ENCODE measurements at regions not wholly inside any gene's neighbourhood (a gene's known extent, or its start where the extent isn't known, plus 50 kb on each side); places are given as distances from the start of the nearest gene placed in this dataset.

- POLR2A ChIA-PET, result no interaction called here
- CTCF ChIA-PET, result interaction anchor here (2.2 kb wide), 1 partner anchor 9 kb away, joined by 12 read pairs; no protein-coding TSS in a partner anchor
- WGBS (ENCODE audit: insufficient coverage), result 83% methylated on average over 1 of the region's 3 CpGs
Observed at GRCh38 chr14:30223966-30224365, 296.3 kb upstream of the PRKD1 start.

GRCh38 chr14:30225176-30225575 is 297.5 kb upstream of the PRKD1 start:
- DNase-seq, result no peak
- H3K4me3 ChIP-seq (ENCODE audit: control insufficient read depth in 1 of 7, extremely low read depth in 1 of 7, insufficient read depth in 4 of 7, low read depth in 2 of 7, low read length in 6 of 7), result no peak overlapping the region
- POLR2A ChIA-PET, result no interaction called here
- no peaks in the 10 kb centered on the region for H3K4me1 ChIP-seq (ENCODE audit: control extremely low read depth in 1 of 4, control insufficient read depth in 4 of 4, insufficient read depth in 4 of 4, low read length in 3 of 4)
- no peak overlapping the region for H3K27ac ChIP-seq (ENCODE audit: insufficient read depth in 1 of 2, low read depth in 1 of 2, low read length in 2 of 2, poor library complexity in 1 of 2, severe bottlenecking in 2 of 2)
- no peaks in the 10 kb centered on the region for H3K9me3 ChIP-seq (ENCODE audit: control extremely low read depth in 1 of 5, control insufficient read depth in 4 of 5, insufficient read depth in 2 of 5, low read depth in 1 of 5, low read length in 4 of 5)
- peaks cover 0 to 1% (median 0%) of the 10 kb centered on the region in 5 experiments for H3K27me3 ChIP-seq (replicated peaks in 2 of 5; ENCODE audit: control insufficient read depth in 4 of 5, insufficient read depth in 5 of 5, low read length in 4 of 5)
- WGBS (ENCODE audit: insufficient coverage), result 100% methylated on average over 1 of the region's 1 CpG
- H3K36me3 ChIP-seq (ENCODE audit: control insufficient read depth in 4 of 4, insufficient read depth in 4 of 4, low read length in 3 of 4), result no peaks in the 10 kb centered on the region
- CTCF ChIA-PET, result interaction anchor here (0.6 to 1.4 kb wide), 2 partner anchors 11 to 38 kb away, joined by 3 to 5 read pairs; no protein-coding TSS in a partner anchor

More at GRCh38 chr14:30223966-30224365, 296.3 kb upstream of the PRKD1 start:
- Histone ChIP-seq H3K27ac (ENCODE audit: insufficient read depth in 1 of 2, low read depth in 1 of 2, low read length in 2 of 2, poor library complexity in 1 of 2, severe bottlenecking in 2 of 2) (no peak overlapping the region), H3K27me3 (replicated peaks in 2 of 5; ENCODE audit: control insufficient read depth in 4 of 5, insufficient read depth in 5 of 5, low read length in 4 of 5) (peaks cover 0 to 1% (median 0%) of the 10 kb centered on the region in 5 experiments), H3K4me1 (ENCODE audit: control extremely low read depth in 1 of 4, control insufficient read depth in 4 of 4, insufficient read depth in 4 of 4, low read length in 3 of 4) (no peaks in the 10 kb centered on the region), H3K9me3 (ENCODE audit: control extremely low read depth in 1 of 5, control insufficient read depth in 4 of 5, insufficient read depth in 2 of 5, low read depth in 1 of 5, low read length in 4 of 5) (no peaks in the 10 kb centered on the region), H3K4me3 (ENCODE audit: control insufficient read depth in 1 of 7, extremely low read depth in 1 of 7, insufficient read depth in 4 of 7, low read depth in 2 of 7, low read length in 6 of 7) (no peak overlapping the region), H3K36me3 (ENCODE audit: control insufficient read depth in 4 of 4, insufficient read depth in 4 of 4, low read length in 3 of 4) (no peaks in the 10 kb centered on the region)
- no peak for DNase-seq

- no peaks in the 10 kb centered on the region for H3K9me3 ChIP-seq (ENCODE audit: control extremely low read depth in 1 of 5, control insufficient read depth in 4 of 5, insufficient read depth in 2 of 5, low read depth in 1 of 5, low read length in 4 of 5)
- no peak overlapping the region for H3K4me3 ChIP-seq (ENCODE audit: control insufficient read depth in 1 of 7, extremely low read depth in 1 of 7, insufficient read depth in 4 of 7, low read depth in 2 of 7, low read length in 6 of 7)
- H3K27ac ChIP-seq (ENCODE audit: insufficient read depth in 1 of 2, low read depth in 1 of 2, low read length in 2 of 2, poor library complexity in 1 of 2, severe bottlenecking in 2 of 2), result no peak overlapping the region
- CTCF ChIA-PET, result interaction anchor here (0.5 kb wide), 1 partner anchor 218 kb away, joined by 3 read pairs; no protein-coding TSS in a partner anchor
- POLR2A ChIA-PET, result no interaction called here
- H3K4me1 ChIP-seq (ENCODE audit: control extremely low read depth in 1 of 4, control insufficient read depth in 4 of 4, insufficient read depth in 4 of 4, low read length in 3 of 4), result no peaks in the 10 kb centered on the region
- H3K27me3 ChIP-seq (replicated peaks in 2 of 5; ENCODE audit: control insufficient read depth in 4 of 5, insufficient read depth in 5 of 5, low read length in 4 of 5), result no peaks in the 10 kb centered on the region
- no peak for DNase-seq
- WGBS (ENCODE audit: insufficient coverage), result 100% methylated on average over 3 of the region's 3 CpGs
- H3K36me3 ChIP-seq (ENCODE audit: control insufficient read depth in 4 of 4, insufficient read depth in 4 of 4, low read length in 3 of 4), result no peaks in the 10 kb centered on the region
Observed at GRCh38 chr14:30227436-30227835, 299.8 kb upstream of the PRKD1 start.

- CTCF ChIA-PET, result interaction anchor here (0.5 kb wide), 1 partner anchor 217 kb away, joined by 3 read pairs; no protein-coding TSS in a partner anchor
- POLR2A ChIA-PET, result no interaction called here
- no peak for DNase-seq
- H3K36me3 ChIP-seq (ENCODE audit: control insufficient read depth in 4 of 4, insufficient read depth in 4 of 4, low read length in 3 of 4), result no peaks in the 10 kb centered on the region
- H3K4me1 ChIP-seq (ENCODE audit: control extremely low read depth in 1 of 4, control insufficient read depth in 4 of 4, insufficient read depth in 4 of 4, low read length in 3 of 4), result no peaks in the 10 kb centered on the region
- H3K27ac ChIP-seq (ENCODE audit: insufficient read depth in 1 of 2, low read depth in 1 of 2, low read length in 2 of 2, poor library complexity in 1 of 2, severe bottlenecking in 2 of 2), result no peak overlapping the region
- WGBS (ENCODE audit: insufficient coverage), result 0% methylated on average over 1 of the region's 2 CpGs
- no peaks in the 10 kb centered on the region for H3K27me3 ChIP-seq (replicated peaks in 2 of 5; ENCODE audit: control insufficient read depth in 4 of 5, insufficient read depth in 5 of 5, low read length in 4 of 5)
- H3K9me3 ChIP-seq (ENCODE audit: control extremely low read depth in 1 of 5, control insufficient read depth in 4 of 5, insufficient read depth in 2 of 5, low read depth in 1 of 5, low read length in 4 of 5), result no peaks in the 10 kb centered on the region
- no peak overlapping the region for H3K4me3 ChIP-seq (ENCODE audit: control insufficient read depth in 1 of 7, extremely low read depth in 1 of 7, insufficient read depth in 4 of 7, low read depth in 2 of 7, low read length in 6 of 7)
Observed at GRCh38 chr14:30227876-30228275, 300.2 kb upstream of the PRKD1 start.

- CTCF ChIA-PET, result no interaction called here
- no CpG with 5 or more reads among the region's 3 CpGs for WGBS (ENCODE audit: insufficient coverage)
Observed at GRCh38 chr14:30230719-30231118, 303.1 kb upstream of the PRKD1 start.

GRCh38 chr14:30234966-30235365 is 307.3 kb upstream of the PRKD1 start:
- CTCF ChIA-PET, result interaction anchor here (0.6 to 1.3 kb wide), 2 partner anchors 20 to 687 kb away, joined by 3 to 4 read pairs; no protein-coding TSS in a partner anchor
- no peaks in the 10 kb centered on the region for H3K4me1 ChIP-seq (ENCODE audit: control extremely low read depth in 1 of 4, control insufficient read depth in 4 of 4, insufficient read depth in 4 of 4, low read length in 3 of 4)
- no peaks in the 10 kb centered on the region for H3K9me3 ChIP-seq (ENCODE audit: control extremely low read depth in 1 of 5, control insufficient read depth in 4 of 5, insufficient read depth in 2 of 5, low read depth in 1 of 5, low read length in 4 of 5)
- no peaks in the 10 kb centered on the region for H3K36me3 ChIP-seq (ENCODE audit: control insufficient read depth in 4 of 4, insufficient read depth in 4 of 4, low read length in 3 of 4)
- DNase-seq, result no peak
- no CpG with 5 or more reads among the region's 1 CpG for WGBS (ENCODE audit: insufficient coverage)
- H3K4me3 ChIP-seq (ENCODE audit: control insufficient read depth in 1 of 7, extremely low read depth in 1 of 7, insufficient read depth in 4 of 7, low read depth in 2 of 7, low read length in 6 of 7), result no peak overlapping the region
- POLR2A ChIA-PET, result no interaction called here
- H3K27ac ChIP-seq (ENCODE audit: insufficient read depth in 1 of 2, low read depth in 1 of 2, low read length in 2 of 2, poor library complexity in 1 of 2, severe bottlenecking in 2 of 2), result no peak overlapping the region
- no peaks in the 10 kb centered on the region for H3K27me3 ChIP-seq (replicated peaks in 2 of 5; ENCODE audit: control insufficient read depth in 4 of 5, insufficient read depth in 5 of 5, low read length in 4 of 5)

More at GRCh38 chr14:30230719-30231118, 303.1 kb upstream of the PRKD1 start:
- Histone ChIP-seq H3K4me3 (ENCODE audit: control insufficient read depth in 1 of 7, extremely low read depth in 1 of 7, insufficient read depth in 4 of 7, low read depth in 2 of 7, low read length in 6 of 7) (no peak overlapping the region), H3K9me3 (ENCODE audit: control extremely low read depth in 1 of 5, control insufficient read depth in 4 of 5, insufficient read depth in 2 of 5, low read depth in 1 of 5, low read length in 4 of 5) (no peaks in the 10 kb centered on the region), H3K36me3 (ENCODE audit: control insufficient read depth in 4 of 4, insufficient read depth in 4 of 4, low read length in 3 of 4) (no peaks in the 10 kb centered on the region), H3K27ac (ENCODE audit: insufficient read depth in 1 of 2, low read depth in 1 of 2, low read length in 2 of 2, poor library complexity in 1 of 2, severe bottlenecking in 2 of 2) (no peak overlapping the region), H3K27me3 (replicated peaks in 2 of 5; ENCODE audit: control insufficient read depth in 4 of 5, insufficient read depth in 5 of 5, low read length in 4 of 5) (no peaks in the 10 kb centered on the region), H3K4me1 (ENCODE audit: control extremely low read depth in 1 of 4, control insufficient read depth in 4 of 4, insufficient read depth in 4 of 4, low read length in 3 of 4) (no peaks in the 10 kb centered on the region)
- POLR2A ChIA-PET, result no interaction called here
- no peak for DNase-seq

GRCh38 chr14:30235485-30235884 is 307.8 kb upstream of the PRKD1 start:
- H3K9me3 ChIP-seq (ENCODE audit: control extremely low read depth in 1 of 5, control insufficient read depth in 4 of 5, insufficient read depth in 2 of 5, low read depth in 1 of 5, low read length in 4 of 5), result no peaks in the 10 kb centered on the region
- CTCF ChIA-PET, result interaction anchor here (0.6 kb wide), 1 partner anchor 687 kb away, joined by 3 read pairs; no protein-coding TSS in a partner anchor
- H3K4me3 ChIP-seq (ENCODE audit: control insufficient read depth in 1 of 7, extremely low read depth in 1 of 7, insufficient read depth in 4 of 7, low read depth in 2 of 7, low read length in 6 of 7), result no peak overlapping the region
- POLR2A ChIA-PET, result no interaction called here
- 79% methylated on average over 1 of the region's 2 CpGs for WGBS (ENCODE audit: insufficient coverage)
- H3K36me3 ChIP-seq (ENCODE audit: control insufficient read depth in 4 of 4, insufficient read depth in 4 of 4, low read length in 3 of 4), result no peaks in the 10 kb centered on the region
- no peak for DNase-seq
- H3K27ac ChIP-seq (ENCODE audit: insufficient read depth in 1 of 2, low read depth in 1 of 2, low read length in 2 of 2, poor library complexity in 1 of 2, severe bottlenecking in 2 of 2), result no peak overlapping the region
- no peaks in the 10 kb centered on the region for H3K27me3 ChIP-seq (replicated peaks in 2 of 5; ENCODE audit: control insufficient read depth in 4 of 5, insufficient read depth in 5 of 5, low read length in 4 of 5)
- H3K4me1 ChIP-seq (ENCODE audit: control extremely low read depth in 1 of 4, control insufficient read depth in 4 of 4, insufficient read depth in 4 of 4, low read length in 3 of 4), result no peaks in the 10 kb centered on the region
